HEK293 (cell line): ENCODE measurements at regions not wholly inside any gene's neighbourhood (a gene's known extent, or its start where the extent isn't known, plus 50 kb on each side); places are given as distances from the start of the nearest gene placed in this dataset.

Experiments
- ZBTB21 ChIP-seq: fragments of 450-650 bp; formaldehyde crosslinking; IDR thresholded peaks from 2 replicates; pipeline ENCODE4 v1.5.1; 2017; ENCODE audit warnings: missing biosample characterization, missing genetic modification characterization
- TF ChIP-seq, protein P1 (sequence below): fragments of 450-650 bp; formaldehyde crosslinking; IDR thresholded peaks from 2 replicates; pipeline ENCODE4 v1.5.1; 2016; ENCODE audit warnings: missing biosample characterization, missing genetic modification characterization, low read depth
- TF ChIP-seq, protein P2 (sequence below): fragments of 450-650 bp; formaldehyde crosslinking; IDR thresholded peaks from 2 replicates; pipeline ENCODE4 v1.5.1; 2016; ENCODE audit warnings: missing biosample characterization, missing genetic modification characterization
- TF ChIP-seq, protein P3 (sequence below): fragments of 450-650 bp; formaldehyde crosslinking; IDR thresholded peaks from 2 replicates; pipeline ENCODE4 v1.5.1; 2016; ENCODE audit warnings: missing biosample characterization, missing genetic modification characterization
- TF ChIP-seq, protein P4 (sequence below): fragments of 450-650 bp; formaldehyde crosslinking; IDR thresholded peaks from 2 replicates; pipeline ENCODE4 v1.5.1; 2016; ENCODE audit warnings: missing biosample characterization, missing genetic modification characterization, borderline replicate concordance

DNA sequence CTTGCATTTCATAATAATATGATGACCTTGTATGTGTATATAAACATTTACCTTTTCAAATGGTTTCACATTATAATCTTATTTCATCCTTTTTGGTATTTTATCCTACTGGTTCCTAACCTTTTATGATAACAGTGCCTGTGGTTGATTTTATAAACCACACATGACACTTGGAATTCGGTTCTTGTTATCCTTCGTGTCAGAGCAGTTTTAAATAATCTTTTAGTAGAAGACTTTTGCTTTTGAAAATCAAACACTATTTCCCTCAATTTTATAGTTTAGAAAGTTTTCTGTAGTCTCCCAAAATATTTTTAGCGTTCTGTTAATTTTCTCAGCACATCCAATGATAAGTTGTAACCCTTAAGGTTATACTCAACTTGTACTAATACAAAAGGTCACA is 676.8 kb downstream of the RAPGEF2 start:
- TF ChIP-seq, protein P1, sequence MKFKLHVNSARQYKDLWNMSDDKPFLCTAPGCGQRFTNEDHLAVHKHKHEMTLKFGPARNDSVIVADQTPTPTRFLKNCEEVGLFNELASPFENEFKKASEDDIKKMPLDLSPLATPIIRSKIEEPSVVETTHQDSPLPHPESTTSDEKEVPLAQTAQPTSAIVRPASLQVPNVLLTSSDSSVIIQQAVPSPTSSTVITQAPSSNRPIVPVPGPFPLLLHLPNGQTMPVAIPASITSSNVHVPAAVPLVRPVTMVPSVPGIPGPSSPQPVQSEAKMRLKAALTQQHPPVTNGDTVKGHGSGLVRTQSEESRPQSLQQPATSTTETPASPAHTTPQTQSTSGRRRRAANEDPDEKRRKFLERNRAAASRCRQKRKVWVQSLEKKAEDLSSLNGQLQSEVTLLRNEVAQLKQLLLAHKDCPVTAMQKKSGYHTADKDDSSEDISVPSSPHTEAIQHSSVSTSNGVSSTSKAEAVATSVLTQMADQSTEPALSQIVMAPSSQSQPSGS = no peak
- TF ChIP-seq, protein P2, sequence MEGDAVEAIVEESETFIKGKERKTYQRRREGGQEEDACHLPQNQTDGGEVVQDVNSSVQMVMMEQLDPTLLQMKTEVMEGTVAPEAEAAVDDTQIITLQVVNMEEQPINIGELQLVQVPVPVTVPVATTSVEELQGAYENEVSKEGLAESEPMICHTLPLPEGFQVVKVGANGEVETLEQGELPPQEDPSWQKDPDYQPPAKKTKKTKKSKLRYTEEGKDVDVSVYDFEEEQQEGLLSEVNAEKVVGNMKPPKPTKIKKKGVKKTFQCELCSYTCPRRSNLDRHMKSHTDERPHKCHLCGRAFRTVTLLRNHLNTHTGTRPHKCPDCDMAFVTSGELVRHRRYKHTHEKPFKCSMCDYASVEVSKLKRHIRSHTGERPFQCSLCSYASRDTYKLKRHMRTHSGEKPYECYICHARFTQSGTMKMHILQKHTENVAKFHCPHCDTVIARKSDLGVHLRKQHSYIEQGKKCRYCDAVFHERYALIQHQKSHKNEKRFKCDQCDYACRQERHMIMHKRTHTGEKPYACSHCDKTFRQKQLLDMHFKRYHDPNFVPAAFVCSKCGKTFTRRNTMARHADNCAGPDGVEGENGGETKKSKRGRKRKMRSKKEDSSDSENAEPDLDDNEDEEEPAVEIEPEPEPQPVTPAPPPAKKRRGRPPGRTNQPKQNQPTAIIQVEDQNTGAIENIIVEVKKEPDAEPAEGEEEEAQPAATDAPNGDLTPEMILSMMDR (tag by site-specific recombination) = no peak
- no peak for TF ChIP-seq ZBTB21 (tag by site-specific recombination)
- TF ChIP-seq, protein P3, sequence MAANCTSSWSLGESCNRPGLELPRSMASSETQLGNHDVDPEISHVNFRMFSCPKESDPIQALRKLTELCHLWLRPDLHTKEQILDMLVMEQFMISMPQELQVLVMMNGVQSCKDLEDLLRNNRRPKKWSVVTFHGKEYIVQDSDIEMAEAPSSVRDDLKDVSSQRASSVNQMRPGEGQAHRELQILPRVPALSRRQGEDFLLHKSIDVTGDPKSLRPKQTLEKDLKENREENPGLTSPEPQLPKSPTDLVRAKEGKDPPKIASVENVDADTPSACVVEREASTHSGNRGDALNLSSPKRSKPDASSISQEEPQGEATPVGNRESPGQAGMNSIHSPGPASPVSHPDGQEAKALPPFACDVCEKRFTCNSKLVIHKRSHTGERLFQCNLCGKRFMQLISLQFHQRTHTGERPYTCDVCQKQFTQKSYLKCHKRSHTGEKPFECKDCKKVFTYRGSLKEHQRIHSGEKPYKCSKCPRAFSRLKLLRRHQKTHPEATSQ (tag by site-specific recombination) = no peak
- TF ChIP-seq, protein P4, sequence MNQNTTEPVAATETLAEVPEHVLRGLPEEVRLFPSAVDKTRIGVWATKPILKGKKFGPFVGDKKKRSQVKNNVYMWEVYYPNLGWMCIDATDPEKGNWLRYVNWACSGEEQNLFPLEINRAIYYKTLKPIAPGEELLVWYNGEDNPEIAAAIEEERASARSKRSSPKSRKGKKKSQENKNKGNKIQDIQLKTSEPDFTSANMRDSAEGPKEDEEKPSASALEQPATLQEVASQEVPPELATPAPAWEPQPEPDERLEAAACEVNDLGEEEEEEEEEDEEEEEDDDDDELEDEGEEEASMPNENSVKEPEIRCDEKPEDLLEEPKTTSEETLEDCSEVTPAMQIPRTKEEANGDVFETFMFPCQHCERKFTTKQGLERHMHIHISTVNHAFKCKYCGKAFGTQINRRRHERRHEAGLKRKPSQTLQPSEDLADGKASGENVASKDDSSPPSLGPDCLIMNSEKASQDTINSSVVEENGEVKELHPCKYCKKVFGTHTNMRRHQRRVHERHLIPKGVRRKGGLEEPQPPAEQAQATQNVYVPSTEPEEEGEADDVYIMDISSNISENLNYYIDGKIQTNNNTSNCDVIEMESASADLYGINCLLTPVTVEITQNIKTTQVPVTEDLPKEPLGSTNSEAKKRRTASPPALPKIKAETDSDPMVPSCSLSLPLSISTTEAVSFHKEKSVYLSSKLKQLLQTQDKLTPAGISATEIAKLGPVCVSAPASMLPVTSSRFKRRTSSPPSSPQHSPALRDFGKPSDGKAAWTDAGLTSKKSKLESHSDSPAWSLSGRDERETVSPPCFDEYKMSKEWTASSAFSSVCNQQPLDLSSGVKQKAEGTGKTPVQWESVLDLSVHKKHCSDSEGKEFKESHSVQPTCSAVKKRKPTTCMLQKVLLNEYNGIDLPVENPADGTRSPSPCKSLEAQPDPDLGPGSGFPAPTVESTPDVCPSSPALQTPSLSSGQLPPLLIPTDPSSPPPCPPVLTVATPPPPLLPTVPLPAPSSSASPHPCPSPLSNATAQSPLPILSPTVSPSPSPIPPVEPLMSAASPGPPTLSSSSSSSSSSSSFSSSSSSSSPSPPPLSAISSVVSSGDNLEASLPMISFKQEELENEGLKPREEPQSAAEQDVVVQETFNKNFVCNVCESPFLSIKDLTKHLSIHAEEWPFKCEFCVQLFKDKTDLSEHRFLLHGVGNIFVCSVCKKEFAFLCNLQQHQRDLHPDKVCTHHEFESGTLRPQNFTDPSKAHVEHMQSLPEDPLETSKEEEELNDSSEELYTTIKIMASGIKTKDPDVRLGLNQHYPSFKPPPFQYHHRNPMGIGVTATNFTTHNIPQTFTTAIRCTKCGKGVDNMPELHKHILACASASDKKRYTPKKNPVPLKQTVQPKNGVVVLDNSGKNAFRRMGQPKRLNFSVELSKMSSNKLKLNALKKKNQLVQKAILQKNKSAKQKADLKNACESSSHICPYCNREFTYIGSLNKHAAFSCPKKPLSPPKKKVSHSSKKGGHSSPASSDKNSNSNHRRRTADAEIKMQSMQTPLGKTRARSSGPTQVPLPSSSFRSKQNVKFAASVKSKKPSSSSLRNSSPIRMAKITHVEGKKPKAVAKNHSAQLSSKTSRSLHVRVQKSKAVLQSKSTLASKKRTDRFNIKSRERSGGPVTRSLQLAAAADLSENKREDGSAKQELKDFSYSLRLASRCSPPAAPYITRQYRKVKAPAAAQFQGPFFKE (tag by site-specific recombination) = no peak
